Mucosa of descending colon (tissue), 3 donors: ENCODE measurements at regions not wholly inside any gene's neighbourhood (a gene's known extent, or its start where the extent isn't known, plus 50 kb on each side); places are given as distances from the start of the nearest gene placed in this dataset.

Source experiments
- ATAC-seq: fragments of 200-7000 bp; cut with Tn5 transposase; one replicate; pipeline ENCODE4 v1.9.1; 2020; ENCODE audit warnings: mild to moderate bottlenecking, moderate library complexity
- DNase-seq, 3 donors: peaks; one replicate each; pipeline ENCODE4 v3.0.0-alpha.2; 2020
- H3K36me3 ChIP-seq: fragments of 200-600 bp; one replicate; pipeline ENCODE4 v1.8.0; 2021; ENCODE audit warnings: low read depth, mild to moderate bottlenecking
- H3K4me1 ChIP-seq: fragments of 200-600 bp; one replicate; pipeline ENCODE4 v1.8.0; 2021; ENCODE audit warnings: low read depth, mild to moderate bottlenecking
- H3K4me3 ChIP-seq: fragments of 200-600 bp; one replicate; pipeline ENCODE4 v1.8.0; 2021; ENCODE audit warnings: mild to moderate bottlenecking
- H3K9me3 ChIP-seq: fragments of 200-600 bp; one replicate; pipeline ENCODE4 v1.8.0; 2021; ENCODE audit warnings: mild to moderate bottlenecking
- intact Hi-C, 2 donors: fragments of 100-400 bp; cut with DNase I in 1 of 2; cut with micrococcal nuclease in 1 of 2; formaldehyde crosslinking; loops; one replicate each; pipeline versions ENCODE4 v1.11.0 to v1.11.1; 2022; cut with DNase I, micrococcal nuclease
- TF ChIP-seq, protein P1 (sequence below): fragments of 200-600 bp; IDR thresholded peaks from one replicate; pipeline ENCODE4 v1.8.0; 2022; ENCODE audit warnings: antibody characterized with exemption, mild to moderate bottlenecking
- donor health status: DM: no; HTN: no; CAD: no; lungs with moderate emphysema.
- donor health status: DM: no; HTN: no; CAD: no.
- donor health status: DM: no; HTN: yes; CAD: no.

DNA sequence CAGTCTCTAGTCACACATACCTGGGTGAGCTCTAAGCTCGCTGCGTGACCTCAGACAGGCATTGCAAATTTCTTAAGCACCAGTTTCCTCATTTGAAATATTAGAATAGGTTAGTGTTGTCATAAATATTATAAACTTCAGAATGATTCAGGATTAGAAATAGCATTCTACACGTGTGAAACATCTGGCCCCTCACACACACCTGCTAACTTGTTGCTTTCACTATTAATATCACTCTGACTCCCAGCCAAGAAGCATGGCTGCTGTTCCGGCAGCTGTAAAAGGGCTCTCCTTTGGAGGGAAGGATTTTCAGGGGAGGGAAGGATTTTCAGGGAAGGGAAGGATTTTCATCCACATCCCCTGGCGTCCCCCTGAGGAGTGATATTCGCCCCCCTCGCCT lies 161.3 kb upstream of the GPR12 start:
- TF ChIP-seq, protein P1, sequence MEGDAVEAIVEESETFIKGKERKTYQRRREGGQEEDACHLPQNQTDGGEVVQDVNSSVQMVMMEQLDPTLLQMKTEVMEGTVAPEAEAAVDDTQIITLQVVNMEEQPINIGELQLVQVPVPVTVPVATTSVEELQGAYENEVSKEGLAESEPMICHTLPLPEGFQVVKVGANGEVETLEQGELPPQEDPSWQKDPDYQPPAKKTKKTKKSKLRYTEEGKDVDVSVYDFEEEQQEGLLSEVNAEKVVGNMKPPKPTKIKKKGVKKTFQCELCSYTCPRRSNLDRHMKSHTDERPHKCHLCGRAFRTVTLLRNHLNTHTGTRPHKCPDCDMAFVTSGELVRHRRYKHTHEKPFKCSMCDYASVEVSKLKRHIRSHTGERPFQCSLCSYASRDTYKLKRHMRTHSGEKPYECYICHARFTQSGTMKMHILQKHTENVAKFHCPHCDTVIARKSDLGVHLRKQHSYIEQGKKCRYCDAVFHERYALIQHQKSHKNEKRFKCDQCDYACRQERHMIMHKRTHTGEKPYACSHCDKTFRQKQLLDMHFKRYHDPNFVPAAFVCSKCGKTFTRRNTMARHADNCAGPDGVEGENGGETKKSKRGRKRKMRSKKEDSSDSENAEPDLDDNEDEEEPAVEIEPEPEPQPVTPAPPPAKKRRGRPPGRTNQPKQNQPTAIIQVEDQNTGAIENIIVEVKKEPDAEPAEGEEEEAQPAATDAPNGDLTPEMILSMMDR, result no peak
- Histone ChIP-seq H3K9me3 (no peaks in the 10 kb centered on the region), H3K36me3 (no peaks in the 10 kb centered on the region), H3K4me1 (no peaks in the 10 kb centered on the region), H3K4me3 (no peak overlapping the region)
- ATAC-seq, result no peak
- DNase-seq, result no peak
- intact Hi-C loops, result no loop called here

DNA sequence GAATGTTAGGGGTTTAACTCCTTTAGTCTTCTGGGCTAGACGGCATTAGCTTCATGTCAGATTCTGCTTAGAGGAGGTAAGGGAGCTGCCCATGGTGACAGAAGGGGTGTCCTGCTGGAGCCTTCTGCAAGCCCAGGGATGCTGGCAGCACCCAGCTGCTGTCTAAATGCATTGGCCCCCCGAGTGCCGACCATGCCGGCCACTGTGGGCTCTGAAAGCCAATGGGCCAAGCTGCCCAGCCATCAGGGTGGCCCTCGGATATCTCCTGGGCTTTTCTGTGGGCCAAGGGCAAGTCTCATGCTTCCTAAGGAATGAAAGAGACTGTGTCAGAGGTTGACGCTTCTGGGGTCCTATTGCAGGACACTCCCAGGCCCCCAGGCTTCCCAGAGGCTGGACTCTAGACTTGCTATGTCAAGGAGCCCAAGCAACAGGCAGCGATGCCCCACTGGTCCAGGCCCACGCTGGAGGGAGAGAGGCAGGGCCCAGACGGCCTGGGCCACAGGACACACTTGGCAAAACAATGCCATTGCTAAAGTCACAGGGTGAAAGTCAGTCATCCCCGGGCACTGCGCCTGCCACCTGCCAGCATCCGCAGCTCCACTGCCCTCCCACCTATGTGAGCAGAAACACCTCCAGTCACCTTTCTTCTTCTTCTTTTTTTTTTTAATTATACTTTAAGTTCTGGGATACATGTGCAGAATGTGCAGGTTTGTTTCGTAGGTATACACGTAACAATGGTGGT lies 160.2 kb upstream of the GPR12 start:
- TF ChIP-seq, protein P1, result no peak
- no peaks in the 10 kb centered on the region for H3K9me3 ChIP-seq
- H3K4me1 ChIP-seq, result no peaks in the 10 kb centered on the region
- intact Hi-C loops, result no loop called here
- H3K36me3 ChIP-seq, result no peaks in the 10 kb centered on the region
- DNase-seq (no peak), ATAC-seq (no peak)
- no peak overlapping the region for H3K4me3 ChIP-seq

DNA sequence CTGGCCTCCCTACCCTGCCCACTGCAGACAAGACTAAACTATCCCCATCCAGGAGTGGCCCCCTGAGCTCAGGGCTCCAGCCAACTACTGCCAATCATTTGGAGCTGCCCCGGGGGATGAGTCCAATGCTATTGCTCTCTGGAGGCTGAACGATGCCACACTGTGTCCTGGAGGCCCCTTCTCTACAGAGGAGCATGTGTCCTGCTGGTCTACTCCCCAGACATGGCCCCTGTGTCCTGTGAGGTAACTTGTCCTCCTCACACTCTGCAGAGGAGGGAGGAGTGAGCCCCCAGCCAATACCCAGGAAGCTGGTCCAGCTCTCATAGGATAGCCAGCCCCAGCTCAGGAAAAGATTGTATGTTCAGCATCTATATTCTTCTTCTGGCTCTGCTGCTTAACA lies 159.1 kb upstream of the GPR12 start:
- Histone ChIP-seq H3K36me3 (no peaks in the 10 kb centered on the region), H3K4me3 (no peak overlapping the region), H3K4me1 (no peaks in the 10 kb centered on the region), H3K9me3 (no peaks in the 10 kb centered on the region)
- TF ChIP-seq, protein P1, result no peak
- no peak for DNase-seq
- no peak for ATAC-seq
- intact Hi-C loops, result no loop called here

DNA sequence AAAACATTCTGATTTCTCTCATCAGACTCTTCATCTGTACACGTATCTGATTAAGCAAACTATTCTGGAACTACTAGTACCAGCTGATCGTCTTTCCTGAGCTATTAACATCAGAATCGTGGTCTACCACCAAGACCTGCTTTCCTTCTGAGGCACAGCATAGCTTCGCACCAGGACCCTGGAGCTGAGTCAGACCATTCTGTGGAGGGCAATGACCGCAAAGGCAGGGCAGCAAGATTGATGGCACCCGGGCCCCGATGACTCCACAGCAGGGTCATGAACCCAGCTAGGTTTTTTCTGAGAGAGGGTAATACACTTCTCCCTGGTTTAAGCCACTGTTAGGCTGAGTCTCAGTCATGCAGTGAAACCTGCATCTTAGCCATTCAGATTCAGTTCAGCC lies 158.7 kb upstream of the GPR12 start:
- intact Hi-C loops, result no loop called here
- Histone ChIP-seq H3K9me3 (no peaks in the 10 kb centered on the region), H3K36me3 (no peaks in the 10 kb centered on the region), H3K4me1 (no peaks in the 10 kb centered on the region), H3K4me3 (no peak overlapping the region)
- TF ChIP-seq, protein P1, result no peak
- ATAC-seq (no peak), DNase-seq (no peak)

DNA sequence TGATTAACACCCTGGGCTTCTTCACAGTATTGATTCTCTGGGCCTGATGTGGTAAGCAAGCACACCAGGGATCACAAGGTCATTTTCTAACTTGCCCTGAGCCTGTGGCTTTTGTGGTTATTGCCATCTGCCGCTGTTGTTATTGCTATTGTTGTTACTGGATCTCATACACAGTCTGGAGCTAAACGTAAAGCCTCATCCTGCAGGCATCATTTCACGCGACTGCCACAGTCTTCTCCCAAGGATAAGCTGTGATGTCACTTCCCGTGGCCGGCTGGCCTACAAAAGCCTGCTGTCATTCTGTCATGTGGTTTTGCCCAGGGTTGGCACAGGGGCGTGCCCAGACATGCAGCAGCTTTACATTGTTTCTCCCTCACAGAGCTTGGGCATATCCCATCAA lies 154.0 kb upstream of the GPR12 start:
- DNase-seq, result no peak
- TF ChIP-seq, protein P1, result no peak
- Histone ChIP-seq H3K4me1 (no peaks in the 10 kb centered on the region), H3K4me3 (no peak overlapping the region), H3K9me3 (no peaks in the 10 kb centered on the region), H3K36me3 (no peaks in the 10 kb centered on the region)
- no peak for ATAC-seq
- intact Hi-C loops, result no loop called here

DNA sequence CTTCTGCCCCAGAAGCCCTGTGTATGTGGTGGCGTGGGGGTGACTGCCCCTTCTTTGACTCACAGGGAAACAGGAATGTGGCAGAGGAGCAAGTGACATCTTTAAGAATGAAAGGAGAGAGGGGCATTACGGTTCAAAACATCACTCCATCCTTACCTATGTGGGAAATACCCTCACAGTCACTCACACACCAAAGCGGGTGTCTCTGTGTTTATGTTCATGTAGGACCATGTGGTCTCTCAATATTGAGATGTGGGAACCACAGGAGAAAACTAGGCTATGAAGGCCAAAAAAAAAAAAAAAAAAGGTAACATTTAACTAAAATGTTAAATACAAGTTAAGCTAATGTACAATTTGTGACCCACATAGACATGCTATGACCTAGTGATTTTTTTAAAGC lies 153.6 kb upstream of the GPR12 start:
- Histone ChIP-seq H3K4me3 (no peak overlapping the region), H3K36me3 (no peaks in the 10 kb centered on the region), H3K4me1 (no peaks in the 10 kb centered on the region), H3K9me3 (no peaks in the 10 kb centered on the region)
- DNase-seq, result no peak
- TF ChIP-seq, protein P1, result no peak
- intact Hi-C loops, result no loop called here
- no peak for ATAC-seq
